Femur (tissue), 1 donor: ENCODE measurements at regions not wholly inside any gene's neighbourhood (a gene's known extent, or its start where the extent isn't known, plus 50 kb on each side); places are given as distances from the start of the nearest gene placed in this dataset.

Experiments
- DNase-seq: peaks from one replicate; pipeline ENCODE4 v3.0.0-alpha.2; 2017

GRCh38 chr2:240383099-240383758, 52.2 kb upstream of the GPC1 start:
- DNase-seq = no peak

- DNase-seq = no peak
These were observed 51.4 kb upstream of the GPC1 start for GRCh38 chr2:240383871-240384700.

- peak; percentile 40 for DNase-seq
These were observed 50.6 kb upstream of the GPC1 start for GRCh38 chr2:240384711-240385450.

- DNase-seq = peak; percentile 26
These were observed 49.9 kb upstream of the GPC1 start for GRCh38 chr2:240385451-240386161.
